ENCODE measurements at regions not wholly inside any gene's neighbourhood (a gene's known extent, or its start where the extent isn't known, plus 50 kb on each side); places are given as distances from the start of the nearest gene placed in this dataset.

DNA sequence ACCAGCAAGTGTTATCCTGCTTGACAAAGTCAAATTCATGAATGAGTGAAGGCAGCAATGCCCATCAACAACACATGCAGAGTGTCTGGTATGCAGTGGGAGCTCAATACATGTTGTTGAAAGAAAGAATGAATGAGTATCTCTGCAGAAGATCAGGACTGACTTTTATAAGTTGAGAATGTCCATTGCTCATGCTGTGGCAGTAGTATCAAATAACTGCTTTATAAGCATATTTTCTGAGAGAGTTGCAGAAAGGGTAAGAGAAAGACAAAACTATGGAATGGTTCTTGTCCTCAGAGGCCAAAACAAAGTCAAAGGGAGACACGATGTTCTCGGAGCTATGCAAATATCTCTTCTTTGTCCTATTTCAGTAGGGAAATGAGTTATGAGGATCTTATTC lies 288.7 kb downstream of the LMX1A start:
- no peaks in the 10 kb centered on the region for H3K9me3 ChIP-seq
- DNase-seq (no peak), ATAC-seq (no peak)
- H3K27me3 ChIP-seq, result no peaks in the 10 kb centered on the region
- WGBS, 2 donors, result 88 to 90% methylated on average over 2 of the region's 2 CpGs
- H3K27ac ChIP-seq, result no peak overlapping the region
- intact Hi-C loops (cut with DNase I), result no loop called here
- H3K36me3 ChIP-seq, result no peaks in the 10 kb centered on the region
- TF ChIP-seq, protein P1, sequence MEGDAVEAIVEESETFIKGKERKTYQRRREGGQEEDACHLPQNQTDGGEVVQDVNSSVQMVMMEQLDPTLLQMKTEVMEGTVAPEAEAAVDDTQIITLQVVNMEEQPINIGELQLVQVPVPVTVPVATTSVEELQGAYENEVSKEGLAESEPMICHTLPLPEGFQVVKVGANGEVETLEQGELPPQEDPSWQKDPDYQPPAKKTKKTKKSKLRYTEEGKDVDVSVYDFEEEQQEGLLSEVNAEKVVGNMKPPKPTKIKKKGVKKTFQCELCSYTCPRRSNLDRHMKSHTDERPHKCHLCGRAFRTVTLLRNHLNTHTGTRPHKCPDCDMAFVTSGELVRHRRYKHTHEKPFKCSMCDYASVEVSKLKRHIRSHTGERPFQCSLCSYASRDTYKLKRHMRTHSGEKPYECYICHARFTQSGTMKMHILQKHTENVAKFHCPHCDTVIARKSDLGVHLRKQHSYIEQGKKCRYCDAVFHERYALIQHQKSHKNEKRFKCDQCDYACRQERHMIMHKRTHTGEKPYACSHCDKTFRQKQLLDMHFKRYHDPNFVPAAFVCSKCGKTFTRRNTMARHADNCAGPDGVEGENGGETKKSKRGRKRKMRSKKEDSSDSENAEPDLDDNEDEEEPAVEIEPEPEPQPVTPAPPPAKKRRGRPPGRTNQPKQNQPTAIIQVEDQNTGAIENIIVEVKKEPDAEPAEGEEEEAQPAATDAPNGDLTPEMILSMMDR (IDR thresholded peaks at IDR 0.05), result no peak
- H3K4me3 ChIP-seq, result no peak overlapping the region
- H3K4me1 ChIP-seq, result peaks cover 0 to 10% (median 0%) of the 10 kb centered on the region in 9 donors

DNA sequence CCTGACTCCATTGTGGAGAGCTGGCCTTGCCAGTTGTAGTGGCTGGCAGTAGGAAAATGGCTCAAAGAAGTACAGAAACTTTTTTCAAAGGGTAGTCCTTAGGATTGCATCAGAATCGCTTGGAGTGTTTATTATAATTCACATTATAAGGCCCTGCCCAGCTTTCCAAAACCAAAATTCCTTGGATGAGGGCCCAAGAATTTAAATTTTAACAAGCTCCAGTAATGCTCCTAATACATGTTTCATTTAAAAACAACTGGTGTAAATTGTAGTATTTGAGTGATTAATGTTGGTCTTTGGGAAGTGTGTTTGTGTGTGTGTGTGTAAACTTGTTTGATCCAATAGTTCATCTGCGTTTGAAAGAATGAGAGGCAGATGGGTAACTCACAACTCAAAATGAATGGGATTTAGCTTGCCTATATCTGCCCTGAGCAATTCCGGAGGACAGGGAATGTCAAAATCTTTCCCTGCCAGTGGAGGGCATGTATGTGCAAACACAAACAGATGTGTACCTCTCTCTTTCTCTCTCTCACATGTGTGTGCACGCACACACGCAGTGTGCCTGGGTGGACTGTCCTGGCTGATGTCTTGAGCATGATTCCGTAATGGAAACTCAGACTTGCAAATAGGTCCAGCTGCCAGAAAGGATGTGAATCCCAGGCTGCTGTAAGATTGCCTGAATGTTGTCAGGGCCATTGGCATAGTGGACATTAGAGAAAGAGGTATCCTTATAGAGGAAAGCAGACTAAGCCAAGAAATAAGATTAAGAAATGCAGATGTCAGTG lies 293.1 kb downstream of the LMX1A start:
- TF ChIP-seq, protein P1 (IDR thresholded peaks at IDR 0.05), result no peak
- Histone ChIP-seq H3K27me3 (no peaks in the 10 kb centered on the region), H3K36me3 (no peaks in the 10 kb centered on the region), H3K27ac (peak overlapping the region in 4 of 10 donors; percentile 7 to 39 (median 20)), H3K9me3 (no peaks in the 10 kb centered on the region), H3K4me3 (no peak overlapping the region), H3K4me1 (no peaks in the 10 kb centered on the region)
- 65 to 69% methylated on average over 6 of the region's 6 CpGs for WGBS, 2 donors
- DNase-seq (peak in 1 of 2 donors; percentile 11), ATAC-seq (peak in 4 of 8 donors; percentile 38 to 75 (median 60))
- intact Hi-C loops (cut with DNase I), result no loop called here

DNA sequence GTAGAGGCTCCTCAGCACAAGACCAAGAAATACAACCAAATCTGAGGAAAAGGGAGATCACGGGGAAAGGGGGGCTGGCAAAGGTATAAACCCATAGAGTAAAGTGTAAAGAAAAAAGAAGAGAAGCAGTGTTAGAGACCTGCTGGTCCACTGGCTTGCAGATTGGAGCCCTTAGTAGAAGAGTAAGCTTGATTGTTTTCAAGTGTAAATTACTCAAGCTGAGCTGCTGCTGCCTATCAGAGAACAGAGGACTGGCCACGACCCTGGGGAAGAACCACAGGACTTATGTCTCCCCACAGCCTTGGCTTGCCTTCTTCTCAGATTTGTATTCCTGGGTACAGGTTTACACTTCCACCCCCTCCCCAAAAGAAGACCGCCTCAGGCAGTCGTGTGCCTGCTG lies 294.2 kb downstream of the LMX1A start:
- WGBS, 2 donors, result 63 to 68% methylated on average over 4 of the region's 4 CpGs
- intact Hi-C loops (cut with DNase I), result no loop called here

DNA sequence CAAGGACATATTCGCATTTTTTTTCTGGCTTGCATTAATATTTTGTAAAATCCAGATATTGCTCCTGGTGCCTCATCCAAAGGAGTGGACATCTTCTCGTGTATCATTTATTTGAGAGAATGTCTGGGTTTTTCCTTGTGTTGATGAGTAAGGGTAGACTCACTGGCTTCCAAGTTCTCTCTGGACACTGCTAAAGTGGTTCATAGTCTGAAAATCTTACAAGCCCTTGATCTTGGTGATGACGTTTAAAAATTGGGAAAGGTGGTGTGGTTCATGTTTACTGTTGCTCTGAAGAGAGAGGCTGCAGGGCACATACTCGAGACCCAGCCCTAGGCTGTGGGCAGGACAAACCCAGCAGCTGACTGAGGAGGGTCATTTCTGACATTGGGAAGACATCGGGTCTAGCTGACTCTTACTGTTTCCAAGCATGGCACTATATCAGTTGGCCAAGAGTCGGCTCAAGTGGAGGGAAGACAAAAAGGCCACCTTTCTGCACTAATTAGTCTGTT lies 296.2 kb downstream of the LMX1A start:
- no peak for DNase-seq
- TF ChIP-seq, protein P1 (IDR thresholded peaks at IDR 0.05), result no peak
- H3K4me1 ChIP-seq, result peaks cover 0 to 4% (median 0%) of the 10 kb centered on the region in 9 donors
- no peak for ATAC-seq
- no peaks in the 10 kb centered on the region for H3K9me3 ChIP-seq
- H3K36me3 ChIP-seq, result no peaks in the 10 kb centered on the region
- no peak overlapping the region for H3K27ac ChIP-seq
- no peaks in the 10 kb centered on the region for H3K27me3 ChIP-seq
- no peak overlapping the region for H3K4me3 ChIP-seq
- intact Hi-C loops (cut with DNase I), result no loop called here
- WGBS, 2 donors, result 91 to 95% methylated on average over 6 of the region's 6 CpGs

More for the DNA sequence above, 294.2 kb downstream of the LMX1A start:
- no peak for ATAC-seq
- TF ChIP-seq, protein P1 (IDR thresholded peaks at IDR 0.05), result no peak
- H3K27ac ChIP-seq, result peak overlapping the region in 1 of 10 donors; percentile 7
- no peak overlapping the region for H3K4me3 ChIP-seq
- H3K9me3 ChIP-seq, result no peaks in the 10 kb centered on the region
- no peaks in the 10 kb centered on the region for H3K27me3 ChIP-seq
- no peak for DNase-seq
- H3K36me3 ChIP-seq, result no peaks in the 10 kb centered on the region
- no peaks in the 10 kb centered on the region for H3K4me1 ChIP-seq
